B cell (primary cell): ENCODE measurements at regions not wholly inside any gene's neighbourhood (a gene's known extent, or its start where the extent isn't known, plus 50 kb on each side); places are given as distances from the start of the nearest gene placed in this dataset.

ENCODE experiments used
- ATAC-seq: fragments of 200-7000 bp; cut with Tn5 transposase; one replicate; pipeline ENCODE4 v1.10.0; 2021; ENCODE audit warnings: low read depth, mild to moderate bottlenecking, moderate number of reproducible peaks, moderate library complexity
- CTCF ChIA-PET: fragments of 350-600 bp; sonication (Branson Sonifier 250); formaldehyde crosslinking; loops from one replicate; lab custom pipeline; 2021; ENCODE audit warnings: antibody characterized with exemption, inconsistent platforms; lab: Charles Lee
- POLR2A ChIA-PET: fragments of 350-600 bp; sonication (Branson Sonifier 250); formaldehyde crosslinking; loops from one replicate; lab custom pipeline; 2021; ENCODE audit warnings: antibody characterized with exemption; lab: Charles Lee
- DNase-seq: peaks from one replicate; pipeline ENCODE4 v3.0.0; 2013
- H2AFZ ChIP-seq: 2 replicates; pipeline ENCODE4 v1.6.1; 2012; ENCODE audit warnings: mild to moderate bottlenecking, low read depth, low read length; ENCODE audit not compliant: insufficient read depth, poor library complexity, severe bottlenecking
- H3K27ac ChIP-seq, 2 donors: 1 replicate in 1 of 2; 2 replicates in 1 of 2; pipeline ENCODE4 v1.5.1; 2012 to 2013; ENCODE audit warnings: low read length in 2 of 2, mild to moderate bottlenecking in 2 of 2, moderate library complexity in 1 of 2
- H3K27me3 ChIP-seq, 4 experiments: fragments of 200-600 bp in 1 of 4; sonication (generic) in 1 of 4; replicated peaks in 1 of 4; 1 replicate in 2 of 4; 2 replicates in 2 of 4; pipeline versions ENCODE4 v1.6.1 to v1.7.0; 2013 to 2016; ENCODE audit warnings: low read length in 3 of 4, mild to moderate bottlenecking in 2 of 4, mixed read lengths in 1 of 4, moderate library complexity in 1 of 4; ENCODE audit not compliant: insufficient read depth in 4 of 4, control insufficient read depth in 3 of 4; ENCODE audit errors: control extremely low read depth in 1 of 4
- H3K36me3 ChIP-seq, 2 experiments: replicated peaks in 1 of 2; 1 replicate in 1 of 2; 2 replicates in 1 of 2; pipeline versions ENCODE4 v1.6.1 to v1.7.1; 2013; ENCODE audit warnings: low read length in 1 of 2; ENCODE audit not compliant: insufficient read depth in 2 of 2, control insufficient read depth in 1 of 2; ENCODE audit errors: control extremely low read depth in 1 of 2, extremely low read depth in 1 of 2
- H3K4me1 ChIP-seq, 2 donors: fragments of 200-600 bp in 1 of 2; sonication (generic) in 1 of 2; 1 replicate in 1 of 2; 2 replicates in 1 of 2; pipeline versions ENCODE4 v1.5.1 to v1.6.1; 2013 to 2017; ENCODE audit warnings: low read length in 2 of 2; ENCODE audit not compliant: control insufficient read depth in 2 of 2, insufficient read depth in 2 of 2
- H3K4me2 ChIP-seq: replicated peaks from 2 replicates; pipeline ENCODE3; 2012; ENCODE audit warnings: mild to moderate bottlenecking, low read depth, low read length; ENCODE audit not compliant: poor library complexity, severe bottlenecking
- H3K4me3 ChIP-seq, 5 experiments: fragments of 200-600 bp in 1 of 5; sonication (generic) in 1 of 5; 1 replicate in 3 of 5; 2 replicates in 2 of 5; pipeline versions ENCODE4 v1.5.1 to v1.7.0; 2011 to 2016; ENCODE audit warnings: low read length in 4 of 5, mild to moderate bottlenecking in 4 of 5, low read depth in 2 of 5, control low read depth in 1 of 5, moderate library complexity in 1 of 5; ENCODE audit not compliant: insufficient read depth in 1 of 5; ENCODE audit errors: control extremely low read depth in 1 of 5, extremely low read depth in 1 of 5
- H3K79me2 ChIP-seq: fragments of 200-600 bp; sonication (generic); one replicate; pipeline ENCODE4 v1.6.0; 2016; ENCODE audit warnings: low read length; ENCODE audit not compliant: control insufficient read depth, insufficient read depth
- H3K9ac ChIP-seq: fragments of 200-600 bp; sonication (generic); 2 replicates; pipeline ENCODE4 v1.6.1; 2017; ENCODE audit warnings: mild to moderate bottlenecking, low read length, moderate library complexity
- H3K9me3 ChIP-seq, 3 donors: one replicate each; pipeline versions ENCODE4 v1.6.1 to v1.7.1; 2013; ENCODE audit warnings: low read length in 2 of 3; ENCODE audit not compliant: control insufficient read depth in 2 of 3, insufficient read depth in 1 of 3; ENCODE audit errors: control extremely low read depth in 1 of 3
- H4K20me1 ChIP-seq: 2 replicates; pipeline ENCODE4 v1.6.0; 2012; ENCODE audit warnings: mild to moderate bottlenecking, low read length; ENCODE audit not compliant: insufficient read depth, control insufficient read depth, poor library complexity, severe bottlenecking
- H3K27ac Mint-ChIP-seq: one replicate; pipeline ENCODE4 v1.8.0; 2021; ENCODE audit warnings: mixed read lengths
- H3K27me3 Mint-ChIP-seq: one replicate; pipeline ENCODE4 v1.8.0; 2021; ENCODE audit warnings: mixed read lengths
- H3K4me1 Mint-ChIP-seq: one replicate; pipeline ENCODE4 v1.8.0; 2021; ENCODE audit warnings: mixed read lengths
- H3K4me3 Mint-ChIP-seq: one replicate; pipeline ENCODE4 v1.8.0; 2021; ENCODE audit warnings: mixed read lengths
- H3K9me3 Mint-ChIP-seq: one replicate; pipeline ENCODE4 v1.8.0; 2022; ENCODE audit warnings: mixed read lengths; ENCODE audit not compliant: insufficient read depth
- CTCF ChIP-seq: fragments of 200-600 bp; IDR thresholded peaks from one replicate; pipeline ENCODE4 v1.8.0; 2022; ENCODE audit warnings: antibody characterized with exemption, mild to moderate bottlenecking
- EZH2 ChIP-seq: IDR thresholded peaks from 2 replicates; pipeline ENCODE4 v1.6.1; 2012; ENCODE audit warnings: borderline replicate concordance, low read depth, mild to moderate bottlenecking, moderate library complexity, low read length; ENCODE audit not compliant: insufficient read depth, poor library complexity, severe bottlenecking
- WGBS: methylation state at CpG from one replicate; pipeline ENCODE4 v1.1.5; 2013; ENCODE audit warnings: missing lambda C conversion rate; ENCODE audit not compliant: insufficient coverage; 5-methylcytosine and 5-hydroxymethylcytosine counted together
- intact Hi-C: fragments of 100-400 bp; cut with micrococcal nuclease; formaldehyde crosslinking; loops from one replicate; pipeline ENCODE4 v1.10.0; 2022

DNA sequence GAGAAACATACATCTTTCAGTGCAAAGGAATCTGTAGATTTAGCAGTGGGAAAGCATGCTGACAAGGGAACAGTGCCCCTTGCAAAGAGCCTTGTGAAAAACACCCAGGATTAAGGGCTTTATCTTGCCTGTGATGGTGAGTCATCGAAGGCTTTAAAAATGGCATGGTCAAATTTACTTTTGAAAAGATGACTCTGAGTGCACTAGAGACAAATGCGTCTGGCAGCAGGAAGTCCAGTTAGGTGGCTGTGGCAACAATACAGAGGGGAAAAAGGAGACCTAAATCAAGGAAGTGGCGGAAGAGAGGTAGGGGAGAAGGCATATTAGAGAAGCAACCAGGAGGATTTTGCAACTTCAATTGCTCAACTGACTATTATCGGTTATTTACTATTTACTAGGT lies 472.6 kb upstream of the CPEB2 start:
- DNase-seq (no peak), ATAC-seq (no peak)
- no peak overlapping the region for H3K27ac ChIP-seq
- Mint-ChIP-seq H3K27ac (no peak overlapping the region), H3K9me3 (no peaks in the 10 kb centered on the region), H3K4me3 (no peak overlapping the region), H3K4me1 (no peaks in the 10 kb centered on the region), H3K27me3 (peaks cover 3% of the 10 kb centered on the region)
- 82% methylated on average over 2 of the region's 4 CpGs for WGBS
- no peak overlapping the region for H3K9ac ChIP-seq
- intact Hi-C loops: no loop called here
- no peaks in the 10 kb centered on the region for H3K9me3 ChIP-seq
- H3K79me2 ChIP-seq: no peaks in the 10 kb centered on the region
- CTCF ChIA-PET: interaction anchor here (1.3 kb wide), 1 partner anchor 876 kb away, joined by 3 read pairs; no protein-coding TSS in a partner anchor
- no peaks in the 10 kb centered on the region for H3K27me3 ChIP-seq
- H4K20me1 ChIP-seq: no peaks in the 10 kb centered on the region
- H2AFZ ChIP-seq: no peak overlapping the region
- no peaks in the 10 kb centered on the region for H3K4me1 ChIP-seq
- POLR2A ChIA-PET: no interaction called here
- H3K4me3 ChIP-seq: no peak overlapping the region
- no peak overlapping the region for H3K4me2 ChIP-seq
- TF ChIP-seq EZH2 (no peak), CTCF (no peak)
- no peaks in the 10 kb centered on the region for H3K36me3 ChIP-seq

DNA sequence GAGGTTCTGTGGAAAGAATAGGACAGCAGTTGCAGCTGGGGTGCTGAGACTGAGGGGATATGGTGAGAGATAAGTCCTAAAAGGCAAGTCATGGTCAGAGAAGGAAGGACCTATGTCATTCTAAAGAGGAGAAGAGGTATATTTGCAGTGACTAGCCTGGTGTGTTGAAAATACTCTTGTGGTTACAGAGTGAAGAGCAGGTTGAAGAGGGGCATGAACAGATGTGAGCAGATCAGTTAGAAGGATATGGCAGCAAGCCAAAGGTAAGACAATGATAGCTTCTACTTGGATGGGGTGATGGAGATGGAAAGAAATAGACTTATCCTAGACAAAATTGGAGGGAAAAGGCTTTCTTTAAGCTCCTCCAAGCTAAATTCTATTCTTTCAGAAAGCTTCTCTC lies 469.8 kb upstream of the CPEB2 start:
- POLR2A ChIA-PET: no interaction called here
- H3K4me1 Mint-ChIP-seq: no peaks in the 10 kb centered on the region
- H2AFZ ChIP-seq: no peak overlapping the region

More for the DNA sequence above, 469.8 kb upstream of the CPEB2 start:
- no peak overlapping the region for H3K27ac Mint-ChIP-seq
- H3K4me3 ChIP-seq: no peak overlapping the region
- no peaks in the 10 kb centered on the region for H3K36me3 ChIP-seq
- H3K27me3 ChIP-seq: no peaks in the 10 kb centered on the region
- no peaks in the 10 kb centered on the region for H3K9me3 ChIP-seq
- H3K4me1 ChIP-seq: no peaks in the 10 kb centered on the region
- H3K27ac ChIP-seq: no peak overlapping the region
- H4K20me1 ChIP-seq: no peaks in the 10 kb centered on the region
- DNase-seq (no peak), ATAC-seq (no peak)
- TF ChIP-seq CTCF (no peak), EZH2 (no peak)
- intact Hi-C loops: no loop called here
- H3K4me3 Mint-ChIP-seq: no peak overlapping the region
- CTCF ChIA-PET: no interaction called here
- H3K9me3 Mint-ChIP-seq: no peaks in the 10 kb centered on the region
- H3K27me3 Mint-ChIP-seq: peaks cover 3% of the 10 kb centered on the region
- H3K79me2 ChIP-seq: no peaks in the 10 kb centered on the region
- no peak overlapping the region for H3K4me2 ChIP-seq
- H3K9ac ChIP-seq: no peak overlapping the region
